ENCODE measurements at regions not wholly inside any gene's neighbourhood (a gene's known extent, or its start where the extent isn't known, plus 50 kb on each side); places are given as distances from the start of the nearest gene placed in this dataset.

DNA sequence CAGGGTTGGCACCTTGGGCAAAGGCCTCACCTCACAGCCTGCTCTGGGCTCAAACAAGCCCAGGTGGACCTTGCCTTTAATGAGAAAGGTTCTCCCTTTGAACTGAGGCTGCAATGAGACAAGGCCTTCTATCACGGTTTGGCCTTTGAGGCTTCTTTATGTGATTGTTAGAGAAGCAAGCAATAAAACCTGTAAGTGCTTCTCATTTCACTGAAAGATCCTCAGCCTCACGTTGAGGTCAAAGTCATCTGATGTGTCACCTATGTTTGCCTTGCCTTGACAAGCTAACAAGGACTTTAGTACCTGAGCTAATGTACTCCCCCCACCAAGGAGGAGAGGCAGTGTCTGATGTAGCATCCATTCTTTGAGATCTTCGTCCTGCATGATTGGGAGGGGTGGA is 155.9 kb upstream of the RBM19 start:
- no peaks in the 10 kb centered on the region for H3K27me3 ChIP-seq (ENCODE audit: control insufficient read depth in 2 of 2, insufficient read depth in 2 of 2, low read length in 2 of 2)
- no peak overlapping the region for H3K27ac Mint-ChIP-seq
- no peak overlapping the region for H3K27ac ChIP-seq (ENCODE audit: low read depth, low read length)
- H3K9me3 Mint-ChIP-seq = peaks cover 0 to 4% (median 0%) of the 10 kb centered on the region in 11 donors
- no peak for ATAC-seq
- no peaks in the 10 kb centered on the region for H3K36me3 ChIP-seq (ENCODE audit: control insufficient read depth in 2 of 3, insufficient read depth in 3 of 3, low read length in 3 of 3)
- H3K4me1 ChIP-seq (ENCODE audit: control insufficient read depth in 2 of 2, insufficient read depth in 2 of 2, low read length in 2 of 2) = no peaks in the 10 kb centered on the region
- DNase-seq = no peak
- ChIA-PET CTCF (no interaction called here), POLR2A (no interaction called here)
- no peaks in the 10 kb centered on the region for H3K4me1 Mint-ChIP-seq
- intact Hi-C loops (cut with micrococcal nuclease) = no loop called here
- no peaks in the 10 kb centered on the region for H3K9me3 ChIP-seq (ENCODE audit: control insufficient read depth in 2 of 3, low read length in 3 of 3)
- peaks cover 0 to 8% (median 0%) of the 10 kb centered on the region in 5 donors for H3K27me3 Mint-ChIP-seq
- no peak overlapping the region for H3K4me3 Mint-ChIP-seq
- no peaks in the 10 kb centered on the region for H3K36me3 Mint-ChIP-seq
- no peak overlapping the region for H3K4me3 ChIP-seq (ENCODE audit: low read length)

DNA sequence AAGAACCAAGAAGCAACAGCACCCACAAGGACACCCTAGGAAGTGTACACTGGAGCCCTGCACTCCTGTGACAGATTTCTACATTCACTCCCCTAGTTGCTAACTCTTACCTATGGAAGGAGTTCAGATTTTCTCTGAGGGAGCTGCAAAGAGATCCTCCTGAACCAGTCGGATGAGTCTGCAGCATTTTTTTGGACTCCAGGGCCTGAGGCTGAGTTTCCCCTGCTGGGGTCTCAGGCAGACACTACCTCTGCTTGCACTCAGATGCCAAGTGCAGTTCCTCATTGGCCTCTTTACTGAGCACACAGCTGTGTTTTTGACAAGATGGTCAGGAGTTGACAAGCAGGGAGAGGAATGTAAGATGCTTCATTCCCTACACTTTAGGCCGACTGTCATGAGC is 153.2 kb upstream of the RBM19 start:
- CTCF ChIA-PET = no interaction called here
- no peaks in the 10 kb centered on the region for H3K27me3 ChIP-seq (ENCODE audit: control insufficient read depth in 2 of 2, insufficient read depth in 2 of 2, low read length in 2 of 2)
- H3K4me1 Mint-ChIP-seq = no peaks in the 10 kb centered on the region
- peaks cover 0 to 10% (median 0%) of the 10 kb centered on the region in 3 experiments for H3K9me3 ChIP-seq (ENCODE audit: control insufficient read depth in 2 of 3, low read length in 3 of 3)
- no peak for DNase-seq
- H3K4me3 Mint-ChIP-seq = no peak overlapping the region
- no peaks in the 10 kb centered on the region for H3K4me1 ChIP-seq (ENCODE audit: control insufficient read depth in 2 of 2, insufficient read depth in 2 of 2, low read length in 2 of 2)
- H3K27me3 Mint-ChIP-seq = peaks cover 0 to 6% (median 0%) of the 10 kb centered on the region in 5 donors
- peaks cover 0 to 14% (median 0%) of the 10 kb centered on the region in 11 donors for H3K9me3 Mint-ChIP-seq
- POLR2A ChIA-PET = no interaction called here
- no peaks in the 10 kb centered on the region for H3K36me3 Mint-ChIP-seq
- no peaks in the 10 kb centered on the region for H3K36me3 ChIP-seq (ENCODE audit: control insufficient read depth in 2 of 3, insufficient read depth in 3 of 3, low read length in 3 of 3)
- no peak overlapping the region for H3K27ac ChIP-seq (ENCODE audit: low read depth, low read length)
- H3K27ac Mint-ChIP-seq = no peak overlapping the region
- ATAC-seq = no peak
- no peak overlapping the region for H3K4me3 ChIP-seq (ENCODE audit: low read length)
- intact Hi-C loops (cut with micrococcal nuclease) = no loop called here

DNA sequence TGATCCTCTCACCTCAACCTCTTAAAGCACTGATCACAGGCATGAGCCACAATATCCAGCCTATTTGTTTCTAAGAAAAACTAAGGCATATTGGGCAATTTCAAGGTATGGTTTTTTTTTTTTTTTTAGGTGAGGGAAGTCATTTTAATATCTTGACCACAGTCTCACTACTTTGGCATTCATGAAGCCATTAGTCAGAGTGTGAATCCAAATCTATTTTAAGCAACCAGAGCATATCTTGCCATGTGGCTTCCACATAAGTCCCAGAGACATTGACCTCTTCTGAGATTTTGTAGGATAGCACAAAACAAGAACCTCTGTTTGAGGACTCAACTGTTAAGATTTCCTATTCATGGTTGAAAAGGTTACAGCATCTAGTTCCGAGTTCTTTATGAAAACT is 130.3 kb upstream of the RBM19 start:
- Histone ChIP-seq H3K4me3 (ENCODE audit: low read length) (no peak overlapping the region), H3K4me1 (ENCODE audit: control insufficient read depth in 2 of 2, insufficient read depth in 2 of 2, low read length in 2 of 2) (no peaks in the 10 kb centered on the region), H3K9me3 (ENCODE audit: control insufficient read depth in 2 of 3, low read length in 3 of 3) (no peaks in the 10 kb centered on the region), H3K27ac (ENCODE audit: low read depth, low read length) (no peak overlapping the region), H3K36me3 (ENCODE audit: control insufficient read depth in 2 of 3, insufficient read depth in 3 of 3, low read length in 3 of 3) (no peaks in the 10 kb centered on the region), H3K27me3 (ENCODE audit: control insufficient read depth in 2 of 2, insufficient read depth in 2 of 2, low read length in 2 of 2) (no peaks in the 10 kb centered on the region)
- no peak overlapping the region for H3K4me3 Mint-ChIP-seq
- DNase-seq = no peak
- POLR2A ChIA-PET = no interaction called here
- H3K36me3 Mint-ChIP-seq = no peaks in the 10 kb centered on the region
- no peak for ATAC-seq
- H3K4me1 Mint-ChIP-seq = no peaks in the 10 kb centered on the region
- H3K9me3 Mint-ChIP-seq = peaks cover 0 to 13% (median 5%) of the 10 kb centered on the region in 11 donors
- CTCF ChIA-PET = no interaction called here
- H3K27me3 Mint-ChIP-seq = peaks cover 0 to 16% (median 0%) of the 10 kb centered on the region in 5 donors
- no peak overlapping the region for H3K27ac Mint-ChIP-seq
- intact Hi-C loops (cut with micrococcal nuclease) = no loop called here

DNA sequence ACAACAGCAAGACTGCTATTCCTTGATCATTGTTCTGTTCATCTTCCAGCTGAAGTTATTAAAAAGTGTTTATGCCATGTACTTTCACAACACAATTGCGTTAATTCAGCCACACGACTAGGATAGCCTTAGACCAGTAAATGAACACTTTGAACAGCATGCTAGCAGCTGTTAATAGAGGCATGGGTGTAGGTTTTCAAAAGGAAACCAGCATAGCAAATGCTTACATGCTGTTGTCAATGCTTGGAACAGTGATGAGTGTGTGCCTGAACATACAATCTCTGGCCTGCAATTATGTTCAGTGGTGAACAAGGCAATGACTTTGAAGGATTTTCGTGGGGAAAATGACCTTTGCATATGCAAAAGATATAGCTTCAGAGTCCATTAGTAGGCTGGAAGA is 127.4 kb upstream of the RBM19 start:
- no peak overlapping the region for H3K27ac ChIP-seq (ENCODE audit: low read depth, low read length)
- H3K36me3 ChIP-seq (ENCODE audit: control insufficient read depth in 2 of 3, insufficient read depth in 3 of 3, low read length in 3 of 3) = no peaks in the 10 kb centered on the region
- H3K4me3 ChIP-seq (ENCODE audit: low read length) = no peak overlapping the region
- H3K9me3 ChIP-seq (ENCODE audit: control insufficient read depth in 2 of 3, low read length in 3 of 3) = no peaks in the 10 kb centered on the region
- Mint-ChIP-seq H3K4me3 (no peak overlapping the region), H3K4me1 (no peaks in the 10 kb centered on the region), H3K27ac (no peak overlapping the region), H3K36me3 (no peaks in the 10 kb centered on the region), H3K9me3 (peaks cover 0 to 22% (median 5%) of the 10 kb centered on the region in 11 donors), H3K27me3 (peaks cover 0 to 11% (median 0%) of the 10 kb centered on the region in 5 donors)
- POLR2A ChIA-PET = no interaction called here
- DNase-seq = no peak
- ATAC-seq = no peak
- no peaks in the 10 kb centered on the region for H3K4me1 ChIP-seq (ENCODE audit: control insufficient read depth in 2 of 2, insufficient read depth in 2 of 2, low read length in 2 of 2)
- intact Hi-C loops (cut with micrococcal nuclease) = no loop called here
- no peaks in the 10 kb centered on the region for H3K27me3 ChIP-seq (ENCODE audit: control insufficient read depth in 2 of 2, insufficient read depth in 2 of 2, low read length in 2 of 2)
- CTCF ChIA-PET = no interaction called here

DNA sequence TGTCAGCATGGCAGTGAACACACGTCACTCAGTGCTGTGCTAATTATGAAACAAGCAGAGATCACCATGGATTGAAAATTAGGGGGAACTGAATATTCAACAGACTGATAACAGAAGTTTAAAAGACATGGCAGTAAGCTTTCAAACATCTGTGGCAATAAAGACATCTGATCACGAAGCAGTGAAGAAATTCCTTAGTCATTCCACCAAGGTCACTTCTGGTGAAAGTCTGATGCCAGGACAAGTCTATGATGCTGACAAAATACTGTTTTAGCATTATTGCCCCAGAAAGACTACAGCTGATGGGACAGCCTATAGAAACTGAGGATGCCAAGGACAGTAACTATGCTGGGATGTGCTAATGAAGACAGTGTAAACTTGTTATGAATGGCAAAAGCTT is 126.9 kb upstream of the RBM19 start:
- H3K4me3 ChIP-seq (ENCODE audit: low read length) = no peak overlapping the region
- intact Hi-C loops (cut with micrococcal nuclease) = no loop called here
- H3K9me3 Mint-ChIP-seq = peaks cover 0 to 22% (median 5%) of the 10 kb centered on the region in 11 donors
- no peaks in the 10 kb centered on the region for H3K36me3 ChIP-seq (ENCODE audit: control insufficient read depth in 2 of 3, insufficient read depth in 3 of 3, low read length in 3 of 3)
- peaks cover 0 to 13% (median 0%) of the 10 kb centered on the region in 5 donors for H3K27me3 Mint-ChIP-seq
- H3K27me3 ChIP-seq (ENCODE audit: control insufficient read depth in 2 of 2, insufficient read depth in 2 of 2, low read length in 2 of 2) = no peaks in the 10 kb centered on the region
- H3K36me3 Mint-ChIP-seq = no peaks in the 10 kb centered on the region
- H3K4me1 ChIP-seq (ENCODE audit: control insufficient read depth in 2 of 2, insufficient read depth in 2 of 2, low read length in 2 of 2) = no peaks in the 10 kb centered on the region
- H3K27ac Mint-ChIP-seq = no peak overlapping the region
- H3K27ac ChIP-seq (ENCODE audit: low read depth, low read length) = no peak overlapping the region
- no peaks in the 10 kb centered on the region for H3K9me3 ChIP-seq (ENCODE audit: control insufficient read depth in 2 of 3, low read length in 3 of 3)
- H3K4me3 Mint-ChIP-seq = no peak overlapping the region
- no peaks in the 10 kb centered on the region for H3K4me1 Mint-ChIP-seq
- ChIA-PET POLR2A (no interaction called here), CTCF (no interaction called here)
- no peak for ATAC-seq
- no peak for DNase-seq

DNA sequence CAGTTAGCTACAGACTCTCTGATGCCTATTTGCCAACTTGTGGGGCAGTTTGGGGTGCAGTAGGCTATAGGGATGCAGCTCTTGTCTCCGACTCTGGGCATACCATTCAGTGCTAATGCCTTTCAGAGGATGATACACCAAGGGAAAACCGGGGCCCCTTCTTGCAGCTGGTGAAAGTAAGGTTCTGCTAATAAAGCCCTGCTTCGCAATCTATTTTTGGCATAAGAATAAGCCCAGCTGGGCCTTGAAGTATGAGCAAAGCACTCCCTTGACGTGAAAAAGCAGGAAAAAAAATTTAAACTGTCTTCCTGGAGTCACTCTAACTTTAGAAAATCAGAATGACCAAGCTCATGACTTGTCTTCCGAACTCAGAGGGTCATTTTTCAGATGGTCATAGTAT is 124.1 kb upstream of the RBM19 start:
- no peaks in the 10 kb centered on the region for H3K36me3 ChIP-seq (ENCODE audit: control insufficient read depth in 2 of 3, insufficient read depth in 3 of 3, low read length in 3 of 3)
- Mint-ChIP-seq H3K27ac (no peak overlapping the region), H3K27me3 (peaks cover 0 to 9% (median 0%) of the 10 kb centered on the region in 5 donors), H3K4me3 (no peak overlapping the region), H3K9me3 (peaks cover 0 to 22% (median 5%) of the 10 kb centered on the region in 11 donors), H3K4me1 (no peaks in the 10 kb centered on the region), H3K36me3 (no peaks in the 10 kb centered on the region)
- ChIA-PET CTCF (no interaction called here), POLR2A (no interaction called here)
- H3K27ac ChIP-seq (ENCODE audit: low read depth, low read length) = no peak overlapping the region
- no peak overlapping the region for H3K4me3 ChIP-seq (ENCODE audit: low read length)
- ATAC-seq (no peak), DNase-seq (no peak)
- no peaks in the 10 kb centered on the region for H3K4me1 ChIP-seq (ENCODE audit: control insufficient read depth in 2 of 2, insufficient read depth in 2 of 2, low read length in 2 of 2)
- no peaks in the 10 kb centered on the region for H3K27me3 ChIP-seq (ENCODE audit: control insufficient read depth in 2 of 2, insufficient read depth in 2 of 2, low read length in 2 of 2)
- H3K9me3 ChIP-seq (ENCODE audit: control insufficient read depth in 2 of 3, low read length in 3 of 3) = no peaks in the 10 kb centered on the region
- intact Hi-C loops (cut with micrococcal nuclease) = no loop called here

DNA sequence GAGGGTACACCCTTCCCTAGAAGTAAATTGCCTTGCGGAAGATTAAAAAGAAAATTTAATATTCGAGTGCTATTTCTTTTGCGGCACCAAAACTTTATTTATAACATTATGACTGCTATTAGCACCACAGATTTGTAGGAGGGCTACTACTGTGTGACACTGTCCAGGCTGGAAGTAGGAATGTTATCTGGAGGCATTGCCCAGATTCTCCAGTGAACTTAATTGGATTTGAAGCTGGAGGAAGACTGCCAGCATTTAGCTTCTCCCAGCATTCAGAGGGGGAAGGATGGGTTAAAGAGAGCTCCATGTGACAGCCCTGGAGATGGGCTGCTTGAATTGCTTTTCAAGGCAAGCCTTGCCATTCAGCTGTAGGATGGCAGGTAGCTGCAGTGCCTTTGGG is 107.0 kb upstream of the RBM19 start:
- Mint-ChIP-seq H3K4me3 (no peak overlapping the region), H3K27me3 (peaks cover 2 to 28% (median 5%) of the 10 kb centered on the region in 5 donors), H3K36me3 (no peaks in the 10 kb centered on the region), H3K27ac (no peak overlapping the region), H3K9me3 (peaks cover 0 to 10% (median 0%) of the 10 kb centered on the region in 11 donors), H3K4me1 (no peaks in the 10 kb centered on the region)
- ChIA-PET CTCF (no interaction called here), POLR2A (interaction anchor here (0.8 kb wide), 1 partner anchor 10 kb away, joined by 3 read pairs; no protein-coding TSS in a partner anchor)
- Histone ChIP-seq H3K36me3 (ENCODE audit: control insufficient read depth in 2 of 3, insufficient read depth in 3 of 3, low read length in 3 of 3) (no peaks in the 10 kb centered on the region), H3K9me3 (ENCODE audit: control insufficient read depth in 2 of 3, low read length in 3 of 3) (no peaks in the 10 kb centered on the region), H3K4me3 (ENCODE audit: low read length) (no peak overlapping the region), H3K27me3 (ENCODE audit: control insufficient read depth in 2 of 2, insufficient read depth in 2 of 2, low read length in 2 of 2) (no peaks in the 10 kb centered on the region), H3K4me1 (ENCODE audit: control insufficient read depth in 2 of 2, insufficient read depth in 2 of 2, low read length in 2 of 2) (no peaks in the 10 kb centered on the region), H3K27ac (ENCODE audit: low read depth, low read length) (no peak overlapping the region)
- intact Hi-C loops (cut with micrococcal nuclease) = no loop called here
- DNase-seq (no peak), ATAC-seq (no peak)

All from naive thymus-derived CD4-positive, alpha-beta T cell (primary cell).